Neural progenitor cell (in vitro differentiated cells): ENCODE measurements at regions not wholly inside any gene's neighbourhood (a gene's known extent, or its start where the extent isn't known, plus 50 kb on each side); places are given as distances from the start of the nearest gene placed in this dataset.

ENCODE experiments used
- EZH2 ChIP-seq: fragments of 200-600 bp; sonication (generic); IDR thresholded peaks from 2 replicates; pipeline ENCODE4 v1.6.1; 2017; ENCODE audit warnings: antibody characterized with exemption, mild to moderate bottlenecking, moderate library complexity
- EZH2phosphoT487 ChIP-seq: fragments of 200-600 bp; sonication (generic); IDR thresholded peaks from 2 replicates; pipeline ENCODE4 v1.6.1; 2017; ENCODE audit warnings: antibody characterized with exemption
- TF ChIP-seq, protein P1 (sequence below): fragments of 200-600 bp; sonication (generic); IDR thresholded peaks from 2 replicates; pipeline ENCODE4 v1.5.1; 2017; ENCODE audit warnings: antibody characterized with exemption, mild to moderate bottlenecking

DNA sequence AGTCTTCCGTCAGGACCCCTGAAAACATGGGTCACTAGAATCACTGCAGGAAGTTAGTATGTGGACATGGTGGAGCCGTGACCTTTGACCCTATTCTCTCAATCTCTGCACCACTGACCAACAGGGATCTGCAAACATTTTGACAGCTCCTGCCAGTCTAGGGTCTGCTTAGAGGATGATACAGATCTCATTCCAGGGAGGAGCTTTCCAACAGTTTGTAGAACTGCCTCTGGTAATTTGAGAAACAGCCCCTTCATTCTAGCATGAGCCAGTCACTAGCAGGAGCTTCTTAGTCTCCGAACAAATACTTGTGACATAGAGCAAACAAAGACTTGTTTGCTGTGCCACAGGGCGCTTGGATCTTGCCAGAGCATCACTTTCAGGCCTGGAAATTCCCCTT, 270.3 kb upstream of the CFAP20DC start:
- no peak for TF ChIP-seq EZH2phosphoT487
- TF ChIP-seq, protein P1, sequence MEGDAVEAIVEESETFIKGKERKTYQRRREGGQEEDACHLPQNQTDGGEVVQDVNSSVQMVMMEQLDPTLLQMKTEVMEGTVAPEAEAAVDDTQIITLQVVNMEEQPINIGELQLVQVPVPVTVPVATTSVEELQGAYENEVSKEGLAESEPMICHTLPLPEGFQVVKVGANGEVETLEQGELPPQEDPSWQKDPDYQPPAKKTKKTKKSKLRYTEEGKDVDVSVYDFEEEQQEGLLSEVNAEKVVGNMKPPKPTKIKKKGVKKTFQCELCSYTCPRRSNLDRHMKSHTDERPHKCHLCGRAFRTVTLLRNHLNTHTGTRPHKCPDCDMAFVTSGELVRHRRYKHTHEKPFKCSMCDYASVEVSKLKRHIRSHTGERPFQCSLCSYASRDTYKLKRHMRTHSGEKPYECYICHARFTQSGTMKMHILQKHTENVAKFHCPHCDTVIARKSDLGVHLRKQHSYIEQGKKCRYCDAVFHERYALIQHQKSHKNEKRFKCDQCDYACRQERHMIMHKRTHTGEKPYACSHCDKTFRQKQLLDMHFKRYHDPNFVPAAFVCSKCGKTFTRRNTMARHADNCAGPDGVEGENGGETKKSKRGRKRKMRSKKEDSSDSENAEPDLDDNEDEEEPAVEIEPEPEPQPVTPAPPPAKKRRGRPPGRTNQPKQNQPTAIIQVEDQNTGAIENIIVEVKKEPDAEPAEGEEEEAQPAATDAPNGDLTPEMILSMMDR: no peak
- TF ChIP-seq EZH2: no peak
